Left renal pelvis (tissue), 4 donors: ENCODE measurements at regions not wholly inside any gene's neighbourhood (a gene's known extent, or its start where the extent isn't known, plus 50 kb on each side); places are given as distances from the start of the nearest gene placed in this dataset.
"Not testable (repeated sequence)": the region's sequence is repeated elsewhere in the genome, so short reads cannot be mapped to it uniquely, and the experiment has no call there.

Experiments used
- DNase-seq, 4 donors: peaks; one replicate each; pipeline ENCODE4 v3.0.0-alpha.2; 2013; ENCODE audit warnings: low read depth in 4 of 4, low spot score in 3 of 4

GRCh38 chr6:169145496-169145895 is 108.2 kb downstream of the THBS2 start:
- no peak for DNase-seq

DNA sequence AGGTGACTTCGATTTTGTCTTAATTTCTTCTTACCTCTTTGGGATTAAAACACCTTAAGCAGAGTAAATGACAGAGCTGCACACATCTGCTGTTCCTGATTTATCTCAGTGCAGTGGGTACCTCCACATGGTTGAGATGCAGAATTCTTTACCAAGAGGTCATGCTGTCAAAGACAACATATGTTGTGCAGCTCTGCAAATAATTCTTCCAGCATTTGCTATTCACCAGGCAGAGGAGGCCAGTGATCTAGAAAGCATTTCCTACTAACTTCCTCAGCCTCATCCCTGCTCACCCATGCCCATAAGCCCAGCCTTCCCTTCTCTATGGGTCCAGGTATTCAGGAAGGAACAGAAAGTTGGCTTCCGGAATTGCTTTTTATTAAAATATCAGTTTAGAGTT is 109.3 kb downstream of the THBS2 start:
- no peak for DNase-seq

DNA sequence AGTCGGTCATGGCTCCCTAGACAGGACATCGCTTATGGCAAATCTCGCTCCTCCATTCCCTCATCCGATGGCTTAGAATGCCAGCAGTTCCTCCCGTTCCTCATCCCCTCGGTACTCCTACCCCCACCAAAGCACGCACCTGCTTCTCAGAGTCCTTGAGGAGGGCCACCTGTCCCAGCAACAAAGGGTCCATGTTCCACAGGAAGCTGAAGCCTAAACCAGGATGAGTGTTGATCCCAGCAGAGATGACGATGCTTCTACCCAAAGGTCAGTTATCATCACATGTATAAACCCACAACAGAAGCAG is 111.2 kb downstream of the THBS2 start:
- DNase-seq = no peak

DNA sequence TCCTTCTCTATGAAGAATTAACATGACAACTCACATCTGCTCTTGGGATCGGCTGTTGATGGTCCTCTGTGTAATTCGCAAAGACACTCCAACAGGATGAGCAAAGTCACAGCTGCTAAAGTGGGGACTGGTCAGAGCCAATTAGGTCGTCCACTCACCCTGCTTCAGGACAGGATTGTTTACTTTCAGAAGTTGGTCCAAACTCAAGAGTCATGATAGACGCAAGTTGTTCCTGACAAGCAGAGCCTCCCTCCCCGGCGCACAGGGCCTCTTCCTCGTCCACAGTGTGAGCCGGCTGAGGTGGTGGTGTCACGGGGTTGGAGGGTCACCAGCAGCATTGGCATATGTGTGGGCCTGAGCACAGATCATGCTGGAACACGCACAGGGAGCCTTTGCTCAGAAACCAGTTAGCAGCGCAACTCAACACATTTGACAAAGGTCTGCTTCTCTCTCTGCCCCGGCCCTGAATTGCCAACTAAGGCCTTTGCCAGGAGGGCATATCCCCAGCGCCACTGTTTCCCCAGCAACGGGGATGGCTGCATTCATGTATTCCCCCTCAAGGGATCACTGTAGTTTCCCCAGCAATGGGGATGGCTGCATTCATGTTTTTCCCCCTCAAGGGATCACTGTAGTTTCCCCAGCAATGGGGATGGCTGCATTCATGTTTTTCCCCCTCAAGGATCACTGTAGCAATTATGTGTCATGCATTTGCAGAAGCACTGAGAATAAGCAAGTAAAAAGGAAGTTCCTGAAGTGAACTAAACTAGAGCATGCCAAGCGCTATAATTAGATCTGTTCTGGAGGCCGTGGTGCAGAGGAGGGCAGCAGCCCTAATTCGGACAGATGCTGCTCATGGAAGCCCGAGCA is 111.7 kb downstream of the THBS2 start:
- DNase-seq = peak; percentile 46 to 58 (median 56)

DNA sequence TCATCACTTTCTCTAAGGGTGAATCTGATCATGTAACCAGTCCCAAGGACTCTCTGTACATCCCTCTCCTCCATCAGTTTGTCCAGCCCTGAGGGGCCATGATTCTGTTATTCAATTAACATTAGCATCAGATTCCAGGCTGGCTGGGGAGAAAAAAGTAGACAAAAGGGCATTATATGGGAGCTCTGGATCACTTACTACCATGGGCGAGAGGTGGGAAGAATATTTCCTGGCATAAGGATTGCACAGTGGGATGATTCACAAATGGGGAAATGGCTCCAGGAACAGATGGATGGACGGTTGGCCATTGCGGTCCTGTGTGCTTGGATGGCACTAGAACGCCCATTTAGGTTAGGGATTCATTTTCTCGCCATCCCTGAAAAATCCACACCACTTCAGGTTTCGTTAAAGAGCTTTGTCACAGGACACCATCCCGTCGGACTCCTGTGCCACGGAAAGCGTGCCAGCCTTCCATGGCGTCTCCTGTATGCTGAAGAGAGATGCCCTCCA is 112.6 kb downstream of the THBS2 start:
- no peak for DNase-seq

GRCh38 chr6:169139179-169139971 is 114.3 kb downstream of the THBS2 start:
- no peak for DNase-seq

- DNase-seq = no peak
Measured at GRCh38 chr6:169132352-169132940, 121.2 kb downstream of the THBS2 start.

DNA sequence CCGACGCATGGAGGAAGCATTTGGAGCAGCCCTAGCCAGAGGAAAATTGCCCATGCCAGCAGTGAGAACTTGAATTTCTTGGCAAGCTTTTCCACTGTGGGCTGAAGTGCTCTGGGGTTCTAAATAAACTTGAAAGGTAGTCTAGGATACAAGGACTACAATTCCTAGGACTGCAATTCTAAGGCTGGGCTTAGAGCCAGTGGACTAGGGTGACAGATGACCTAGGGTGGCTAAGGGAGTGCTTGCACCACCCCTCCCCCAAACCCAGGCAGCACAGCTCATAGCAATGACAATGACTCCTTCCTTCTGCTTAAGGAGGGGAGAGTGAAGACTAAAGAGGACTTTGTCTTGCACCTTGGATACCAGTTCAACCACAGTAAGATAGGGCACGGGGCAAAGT is 122.3 kb downstream of the THBS2 start:
- no peak for DNase-seq

DNA sequence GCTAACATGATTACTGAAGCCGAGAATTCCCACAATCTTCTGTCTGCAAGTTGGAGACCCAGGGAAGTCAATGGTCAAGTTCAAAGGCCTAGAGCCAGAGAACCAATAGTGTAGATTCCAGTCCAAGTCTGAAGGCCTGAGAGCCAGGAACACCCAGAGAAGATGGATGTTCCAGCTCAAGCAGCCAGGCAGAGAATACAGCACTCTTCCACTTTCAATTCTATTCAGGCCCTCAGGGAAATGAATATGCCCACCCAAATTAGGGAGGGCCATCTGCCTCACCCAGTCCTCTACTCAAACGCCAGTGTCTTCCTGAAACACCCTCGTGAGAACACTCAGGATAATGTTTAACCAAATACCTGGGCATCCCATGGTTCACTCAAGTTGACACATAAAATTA is 123.5 kb downstream of the THBS2 start:
- no peak for DNase-seq

DNA sequence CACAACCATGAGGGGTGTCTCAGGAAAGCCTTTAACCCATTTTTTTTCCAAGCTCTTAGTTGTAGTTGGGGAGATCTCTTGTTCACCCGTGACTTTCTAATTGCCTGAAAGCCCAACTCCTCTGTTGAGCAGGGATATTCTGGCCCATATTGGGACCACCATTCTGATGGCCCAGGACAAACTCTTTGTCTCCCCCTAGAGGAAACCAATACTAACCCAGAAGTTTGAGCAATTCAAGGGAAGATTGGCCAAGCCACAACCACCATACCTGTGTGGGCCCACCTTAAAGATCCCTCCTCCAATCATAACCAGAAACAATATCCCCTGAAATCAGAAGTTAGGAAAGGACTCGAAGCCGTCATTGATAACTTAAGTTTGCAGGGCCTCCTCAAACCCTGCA is 132.6 kb downstream of the THBS2 start:
- no peak for DNase-seq

DNA sequence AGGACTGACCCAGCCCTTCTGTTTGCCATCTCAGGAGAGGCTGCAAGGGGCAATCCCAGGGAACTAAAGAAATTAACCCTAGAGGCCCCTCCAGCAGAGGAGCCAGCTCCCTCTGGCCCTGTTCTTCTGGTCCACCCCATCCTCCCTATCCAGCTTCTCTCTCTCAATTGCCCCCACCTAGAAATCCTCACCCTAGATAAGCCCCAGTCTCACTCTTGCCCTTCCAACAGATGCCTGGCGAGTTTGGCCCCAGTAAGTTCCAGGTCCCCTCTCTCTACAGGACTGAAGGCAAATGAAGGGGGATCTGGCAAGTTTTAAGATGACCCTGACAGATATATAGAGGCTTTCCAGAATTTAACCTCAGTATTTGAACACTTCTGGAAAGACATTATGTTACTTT is 134.0 kb downstream of the THBS2 start:
- DNase-seq = no peak

DNA sequence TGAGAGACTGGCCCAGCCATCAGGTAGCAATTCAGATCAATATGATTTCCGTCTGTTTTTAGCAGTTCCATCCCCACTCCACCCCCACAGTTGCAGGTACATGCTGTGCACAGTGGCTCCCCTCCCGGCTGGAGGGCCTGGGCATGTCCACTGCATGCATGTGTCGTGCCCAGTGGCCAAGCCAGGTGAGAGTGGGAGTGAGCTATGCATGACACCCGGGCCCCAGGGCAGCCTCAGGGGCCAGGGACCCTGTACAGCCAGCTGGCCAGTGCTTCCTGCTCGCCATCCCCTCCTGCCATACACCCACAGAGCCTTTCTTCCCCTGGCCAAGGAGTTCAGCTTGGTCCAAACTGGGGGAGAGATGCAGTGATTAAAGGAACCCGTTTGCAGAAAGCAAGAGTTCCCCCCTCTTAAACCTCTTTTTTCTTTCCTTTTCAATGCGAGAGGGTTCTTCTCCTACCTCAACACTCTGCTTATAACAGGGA is 135.3 kb downstream of the THBS2 start:
- no peak for DNase-seq

DNA sequence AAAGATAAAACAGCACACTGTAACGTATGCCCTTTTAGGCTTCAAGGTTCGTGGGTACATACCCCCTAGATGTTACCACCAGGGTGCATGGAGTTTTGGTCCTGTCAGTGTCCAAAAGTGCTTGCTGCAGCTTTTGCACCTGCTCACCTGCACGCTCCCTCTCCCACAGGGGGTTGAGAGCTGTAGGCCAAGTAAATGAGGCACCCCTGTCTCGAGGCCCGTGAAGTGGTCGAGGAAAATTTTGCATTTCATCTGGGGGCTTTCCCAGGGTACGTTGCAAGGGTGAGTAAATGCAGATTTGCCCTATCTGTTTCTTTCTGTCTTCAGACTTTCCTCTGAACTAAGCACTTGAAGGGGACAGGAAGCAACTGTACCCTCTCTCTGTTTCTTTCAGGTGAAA is 136.0 kb downstream of the THBS2 start:
- DNase-seq = no peak

DNA sequence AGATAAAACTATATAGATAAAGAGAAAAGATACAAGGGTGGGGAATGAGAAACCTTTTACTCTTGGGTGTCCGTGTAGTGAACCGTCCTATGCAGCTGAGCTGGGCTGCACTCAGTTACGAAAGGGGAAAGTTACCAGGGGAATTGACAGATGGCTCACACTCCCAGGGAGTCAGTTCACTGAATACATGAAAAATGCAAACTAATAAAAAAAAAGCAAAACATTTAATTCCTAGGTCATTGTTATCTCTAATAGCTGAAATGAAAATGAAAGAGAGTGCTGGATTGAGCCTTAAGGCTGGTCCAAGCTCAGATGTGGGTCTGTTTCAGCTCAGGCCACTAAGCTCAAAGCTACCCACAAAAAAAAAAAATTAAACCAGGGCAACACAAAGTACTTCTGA is 138.0 kb downstream of the THBS2 start:
- no peak for DNase-seq

GRCh38 chr6:169114632-169115031 is 139.0 kb downstream of the THBS2 start:
- DNase-seq = not testable (repeated sequence)

- no peak for DNase-seq
Measured at GRCh38 chr6:169112483-169113320, 140.9 kb downstream of the THBS2 start.

DNA sequence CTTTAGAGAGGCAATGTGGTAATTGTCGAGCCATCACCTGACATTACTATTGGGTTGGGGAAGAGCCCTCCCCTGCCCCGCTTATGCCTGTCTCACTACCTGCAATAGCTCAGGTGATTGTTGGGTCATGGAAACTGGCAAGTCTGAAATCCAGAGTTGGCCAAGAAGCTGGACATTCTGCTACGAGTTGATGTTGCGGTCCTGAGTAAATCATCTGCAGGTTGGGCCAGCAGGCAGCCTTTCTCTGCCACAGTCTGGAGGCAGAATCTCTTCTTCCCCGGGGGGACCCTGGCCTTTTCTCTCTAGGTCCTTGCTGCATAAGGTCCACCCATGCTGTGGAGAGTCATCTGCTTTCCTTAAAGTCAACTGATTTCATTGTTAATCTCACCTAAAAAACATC is 142.4 kb downstream of the THBS2 start:
- DNase-seq = no peak

GRCh38 chr6:169109411-169110220 is 144.0 kb downstream of the THBS2 start:
- DNase-seq = no peak

DNA sequence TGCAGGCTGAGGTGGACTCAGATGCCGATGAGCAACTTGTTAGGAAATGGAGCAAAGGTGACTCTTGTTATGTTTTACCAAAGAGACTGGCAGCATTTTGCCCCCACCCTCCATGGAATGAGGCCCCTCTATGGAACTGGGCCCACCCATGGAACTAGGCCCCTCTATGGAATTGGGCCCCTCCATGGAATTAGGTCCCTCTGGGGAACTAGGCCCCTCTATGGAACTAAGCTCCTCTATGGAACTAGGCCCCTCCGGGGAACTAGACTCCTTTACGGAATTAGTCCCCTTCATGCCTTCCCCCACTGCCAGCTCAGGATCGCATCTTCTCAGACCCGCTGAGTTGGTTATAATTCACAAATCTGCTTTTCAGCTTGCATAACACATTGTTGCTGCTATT is 144.9 kb downstream of the THBS2 start:
- DNase-seq = no peak

DNA sequence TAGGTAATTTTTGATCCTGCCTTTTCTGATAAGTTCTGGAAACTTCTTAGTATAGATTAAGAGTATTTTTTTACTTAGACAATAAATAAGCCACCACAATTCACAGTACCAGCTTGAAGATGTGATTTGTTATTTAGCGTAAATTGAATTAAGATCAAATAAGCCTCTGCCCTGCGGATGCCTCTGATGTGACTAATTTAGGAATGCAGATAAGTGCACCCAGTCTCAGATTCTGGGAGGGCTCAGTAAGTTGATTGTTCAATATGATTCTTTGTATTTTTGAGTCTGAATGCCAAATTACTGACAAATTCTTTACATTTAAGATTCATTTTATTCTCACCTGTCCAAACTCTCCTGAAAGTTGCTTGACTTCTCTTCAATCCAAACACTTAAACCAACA is 147.5 kb downstream of the THBS2 start:
- no peak for DNase-seq
